ENCODE measurements at regions not wholly inside any gene's neighbourhood (a gene's known extent, or its start where the extent isn't known, plus 50 kb on each side); places are given as distances from the start of the nearest gene placed in this dataset.

DNA sequence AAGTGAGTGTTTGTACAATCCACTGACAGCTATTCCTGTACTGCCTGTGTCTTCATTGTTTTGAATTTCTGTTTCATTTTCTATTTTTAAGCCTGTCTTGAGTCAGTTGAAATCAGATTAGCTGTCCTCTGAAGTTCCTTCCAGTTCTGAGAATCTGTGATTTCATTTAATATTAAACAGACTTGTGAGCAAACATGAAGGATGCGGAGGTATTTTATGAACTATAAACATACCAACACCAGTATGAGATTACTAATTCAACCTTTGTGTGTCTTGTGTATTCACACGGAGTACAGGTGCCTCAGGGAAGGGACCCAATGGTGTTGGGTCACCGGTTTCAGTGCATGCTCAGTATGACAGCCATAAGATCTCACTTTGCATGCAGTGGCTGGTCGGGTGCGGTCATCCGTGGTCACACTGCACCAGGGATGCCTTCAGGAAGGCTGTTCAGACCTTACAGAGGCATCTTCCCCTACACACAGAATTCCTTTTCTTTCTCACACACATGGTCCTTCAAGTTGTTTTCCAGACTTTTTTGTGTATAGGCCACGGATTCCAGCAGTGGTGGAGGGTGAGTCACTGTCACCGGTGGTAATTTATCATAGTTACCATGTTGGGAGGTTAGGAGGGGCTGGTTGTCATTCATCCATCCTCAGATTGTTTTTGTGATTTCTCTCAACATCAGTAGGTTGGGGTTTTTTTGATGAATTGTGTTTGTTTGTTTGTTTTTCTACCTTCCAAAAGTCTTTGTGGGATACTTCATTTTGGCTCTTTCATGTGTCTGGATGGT is 103.0 kb upstream of the SFSWAP start:
- H3K27me3 ChIP-seq (ENCODE audit: control insufficient read depth in 3 of 3, insufficient read depth in 3 of 3, low read length in 3 of 3): peaks cover 8 to 33% (median 29%) of the 10 kb centered on the region in 3 donors
- H3K27ac ChIP-seq (ENCODE audit: low read depth, low read length): no peak overlapping the region
- no peak overlapping the region for H3K4me3 ChIP-seq (ENCODE audit: low read length in 3 of 3)
- H3K4me1 ChIP-seq (ENCODE audit: control insufficient read depth in 3 of 3, insufficient read depth in 3 of 3, low read length in 3 of 3): peaks cover 0 to 5% (median 4%) of the 10 kb centered on the region in 3 donors
- no peaks in the 10 kb centered on the region for H3K9me3 ChIP-seq (ENCODE audit: control insufficient read depth in 3 of 3, low read length in 3 of 3)
- no peaks in the 10 kb centered on the region for H3K36me3 ChIP-seq (ENCODE audit: control insufficient read depth in 3 of 3, insufficient read depth in 3 of 3, low read length in 3 of 3)
- no peak overlapping the region for H3K9ac ChIP-seq (ENCODE audit: low read depth in 1 of 3, low read length in 3 of 3)

DNA sequence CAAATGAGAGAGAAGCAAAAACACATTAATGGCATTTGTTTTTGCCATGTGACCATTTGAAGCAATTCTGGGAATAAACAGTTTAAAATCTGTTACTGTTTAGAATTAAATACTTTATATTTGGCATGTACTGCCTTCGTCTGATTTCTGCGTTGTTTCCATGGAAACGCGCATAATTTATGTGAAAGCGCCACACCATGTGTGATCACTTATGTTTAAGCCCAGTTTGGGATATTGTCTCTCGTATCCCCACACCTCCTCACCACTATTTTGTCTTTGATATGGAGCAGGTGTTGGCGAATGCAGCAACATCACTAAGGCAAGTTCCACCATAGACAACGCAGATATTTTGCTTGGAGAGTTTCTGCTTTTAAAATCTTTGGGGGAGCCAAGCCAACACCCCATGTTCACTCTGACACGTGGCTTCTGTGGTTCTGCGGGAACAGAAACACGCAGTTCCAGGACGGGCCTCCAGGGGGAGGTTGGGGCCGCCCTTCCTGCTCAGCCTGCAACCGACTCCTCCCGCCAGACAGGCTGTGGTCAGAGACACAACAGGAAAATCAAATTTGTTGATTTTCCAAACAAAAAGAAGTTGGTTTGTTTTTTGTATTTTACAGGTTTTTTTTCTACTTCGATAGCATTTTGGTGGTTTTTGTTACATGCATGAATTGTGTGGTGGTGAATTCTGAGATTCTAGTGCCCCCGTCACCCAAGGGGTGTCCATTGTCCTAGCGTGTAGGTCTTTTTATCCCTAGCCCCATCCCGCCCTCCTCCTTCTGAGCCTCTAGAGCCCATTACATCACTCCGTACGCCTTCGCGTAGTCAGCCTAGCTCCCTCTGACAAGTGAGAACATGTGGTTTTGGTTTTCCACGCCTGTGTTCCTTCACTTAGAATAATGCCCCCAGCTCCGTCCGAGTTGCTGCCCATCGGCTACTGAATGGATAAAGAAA is 101.9 kb upstream of the SFSWAP start:
- Histone ChIP-seq H3K27me3 (ENCODE audit: control insufficient read depth in 3 of 3, insufficient read depth in 3 of 3, low read length in 3 of 3) (peaks cover 7 to 32% (median 26%) of the 10 kb centered on the region in 3 donors), H3K9ac (ENCODE audit: low read depth in 1 of 3, low read length in 3 of 3) (peak overlapping the region in 1 of 3 donors; percentile 45), H3K27ac (ENCODE audit: low read depth, low read length) (no peak overlapping the region), H3K9me3 (ENCODE audit: control insufficient read depth in 3 of 3, low read length in 3 of 3) (no peaks in the 10 kb centered on the region), H3K36me3 (ENCODE audit: control insufficient read depth in 3 of 3, insufficient read depth in 3 of 3, low read length in 3 of 3) (no peaks in the 10 kb centered on the region), H3K4me3 (ENCODE audit: low read length in 3 of 3) (peak overlapping the region in 2 of 3 donors; percentile 5 to 17), H3K4me1 (ENCODE audit: control insufficient read depth in 3 of 3, insufficient read depth in 3 of 3, low read length in 3 of 3) (peaks cover 0 to 5% (median 4%) of the 10 kb centered on the region in 3 donors)

DNA sequence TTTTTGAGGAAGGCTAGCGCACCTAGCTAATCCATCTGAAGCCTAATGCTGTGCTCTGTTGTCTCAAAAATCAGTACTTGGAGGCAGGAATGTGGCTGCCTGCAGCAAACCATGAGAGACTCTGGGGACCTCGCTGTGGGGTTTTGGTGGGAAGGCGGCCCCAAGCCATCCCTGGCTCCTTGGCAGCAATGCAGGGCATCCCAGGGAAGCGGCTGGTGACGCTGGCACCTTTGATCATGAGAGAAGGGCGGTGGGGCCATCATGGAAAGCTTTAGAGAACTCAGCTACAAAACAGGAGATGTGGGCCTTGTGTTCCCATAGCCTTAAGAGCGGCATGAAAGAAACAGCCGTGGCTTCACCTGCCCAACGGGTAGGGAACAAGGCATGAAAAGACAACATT is 101.1 kb upstream of the SFSWAP start:
- peaks cover 0 to 5% (median 4%) of the 10 kb centered on the region in 3 donors for H3K4me1 ChIP-seq (ENCODE audit: control insufficient read depth in 3 of 3, insufficient read depth in 3 of 3, low read length in 3 of 3)
- no peaks in the 10 kb centered on the region for H3K36me3 ChIP-seq (ENCODE audit: control insufficient read depth in 3 of 3, insufficient read depth in 3 of 3, low read length in 3 of 3)
- no peak overlapping the region for H3K27ac ChIP-seq (ENCODE audit: low read depth, low read length)
- no peaks in the 10 kb centered on the region for H3K9me3 ChIP-seq (ENCODE audit: control insufficient read depth in 3 of 3, low read length in 3 of 3)
- H3K9ac ChIP-seq (ENCODE audit: low read depth in 1 of 3, low read length in 3 of 3): peak overlapping the region in 1 of 3 donors; percentile 45
- no peak overlapping the region for H3K4me3 ChIP-seq (ENCODE audit: low read length in 3 of 3)
- peaks cover 6 to 28% (median 19%) of the 10 kb centered on the region in 3 donors for H3K27me3 ChIP-seq (ENCODE audit: control insufficient read depth in 3 of 3, insufficient read depth in 3 of 3, low read length in 3 of 3)

DNA sequence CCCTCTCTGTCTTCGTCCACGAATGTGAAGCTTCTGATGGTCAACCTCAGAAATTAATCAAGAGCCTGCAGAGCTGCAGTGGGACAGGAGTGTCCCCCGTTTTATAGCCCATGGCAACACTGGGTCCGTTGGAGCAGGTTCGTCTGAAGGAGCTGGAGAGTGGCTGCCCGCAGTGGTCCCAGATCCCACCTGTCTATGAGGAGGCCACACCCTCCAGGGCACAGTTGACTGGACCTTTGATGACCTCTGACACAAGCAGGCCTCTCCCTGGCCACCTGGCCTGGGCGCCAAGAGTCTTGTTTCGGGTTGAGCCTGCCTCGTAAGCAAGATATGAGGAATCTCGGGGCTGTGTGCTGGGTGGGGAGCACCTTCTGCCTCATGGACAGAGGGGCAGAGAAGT is 100.7 kb upstream of the SFSWAP start:
- Histone ChIP-seq H3K27me3 (ENCODE audit: control insufficient read depth in 3 of 3, insufficient read depth in 3 of 3, low read length in 3 of 3) (peaks cover 6 to 24% (median 19%) of the 10 kb centered on the region in 3 donors), H3K36me3 (ENCODE audit: control insufficient read depth in 3 of 3, insufficient read depth in 3 of 3, low read length in 3 of 3) (no peaks in the 10 kb centered on the region), H3K9me3 (ENCODE audit: control insufficient read depth in 3 of 3, low read length in 3 of 3) (no peaks in the 10 kb centered on the region), H3K27ac (ENCODE audit: low read depth, low read length) (no peak overlapping the region), H3K9ac (ENCODE audit: low read depth in 1 of 3, low read length in 3 of 3) (no peak overlapping the region), H3K4me1 (ENCODE audit: control insufficient read depth in 3 of 3, insufficient read depth in 3 of 3, low read length in 3 of 3) (peaks cover 0 to 5% (median 4%) of the 10 kb centered on the region in 3 donors), H3K4me3 (ENCODE audit: low read length in 3 of 3) (no peak overlapping the region)

DNA sequence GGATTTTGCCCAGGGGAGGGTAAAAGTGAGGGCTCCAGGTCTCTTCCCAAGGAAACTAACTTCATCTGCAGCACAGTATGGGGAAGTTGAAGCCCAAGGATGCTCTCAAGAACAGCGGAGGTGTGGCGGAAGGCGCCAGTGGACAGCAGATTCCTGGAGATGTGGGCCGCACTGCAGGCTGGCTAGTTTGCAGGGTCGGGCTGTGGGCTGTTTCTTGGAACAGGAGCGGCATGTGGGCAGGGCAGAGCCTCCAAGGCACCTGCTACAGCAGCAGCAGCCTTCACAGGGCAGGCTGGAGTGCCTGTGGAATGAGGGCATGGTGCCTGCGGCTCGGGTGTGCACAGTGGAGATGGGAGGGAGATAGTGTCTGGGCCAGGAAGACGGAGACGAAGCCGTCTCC is 100.0 kb upstream of the SFSWAP start:
- H3K9me3 ChIP-seq (ENCODE audit: control insufficient read depth in 3 of 3, low read length in 3 of 3): no peaks in the 10 kb centered on the region
- H3K36me3 ChIP-seq (ENCODE audit: control insufficient read depth in 3 of 3, insufficient read depth in 3 of 3, low read length in 3 of 3): no peaks in the 10 kb centered on the region
- H3K27ac ChIP-seq (ENCODE audit: low read depth, low read length): no peak overlapping the region
- peaks cover 0 to 5% (median 4%) of the 10 kb centered on the region in 3 donors for H3K4me1 ChIP-seq (ENCODE audit: control insufficient read depth in 3 of 3, insufficient read depth in 3 of 3, low read length in 3 of 3)
- H3K9ac ChIP-seq (ENCODE audit: low read depth in 1 of 3, low read length in 3 of 3): no peak overlapping the region
- no peak overlapping the region for H3K4me3 ChIP-seq (ENCODE audit: low read length in 3 of 3)
- peaks cover 6 to 22% (median 15%) of the 10 kb centered on the region in 3 donors for H3K27me3 ChIP-seq (ENCODE audit: control insufficient read depth in 3 of 3, insufficient read depth in 3 of 3, low read length in 3 of 3)

DNA sequence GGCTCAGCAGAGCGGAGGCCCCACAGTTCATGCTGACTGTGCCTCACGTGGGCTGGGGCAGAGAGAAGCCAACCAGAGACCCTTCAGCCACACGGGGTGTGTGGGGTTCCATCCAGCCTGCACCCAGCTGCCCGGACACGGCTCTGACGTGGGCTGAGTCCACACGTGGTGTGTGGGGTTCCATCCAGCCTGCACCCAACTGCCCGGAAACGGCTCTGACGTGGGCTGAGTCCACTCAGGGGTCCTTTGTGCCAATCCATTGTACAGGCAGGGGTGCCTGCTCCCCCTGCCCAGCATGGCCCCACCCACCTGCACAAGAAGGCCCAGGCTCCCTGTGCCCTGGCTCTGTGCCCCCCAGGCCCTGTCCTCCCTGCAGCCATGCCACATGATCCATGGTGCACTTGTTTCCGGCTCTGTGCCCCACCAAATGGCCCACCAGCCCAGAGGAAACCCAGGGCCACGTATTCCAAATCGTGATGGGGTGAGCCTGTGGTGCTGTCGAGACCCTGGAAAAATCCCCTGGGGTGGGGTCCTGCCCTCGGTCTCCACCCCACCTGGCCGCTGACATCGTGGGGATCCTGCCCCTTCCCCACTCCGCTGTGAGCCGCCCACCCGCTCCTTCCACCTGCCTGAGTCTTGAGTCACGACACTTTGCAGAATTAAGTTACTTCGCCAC is 99.3 kb upstream of the SFSWAP start:
- H3K9ac ChIP-seq (ENCODE audit: low read depth in 1 of 3, low read length in 3 of 3): no peak overlapping the region
- no peaks in the 10 kb centered on the region for H3K36me3 ChIP-seq (ENCODE audit: control insufficient read depth in 3 of 3, insufficient read depth in 3 of 3, low read length in 3 of 3)
- peaks cover 0 to 5% (median 4%) of the 10 kb centered on the region in 3 donors for H3K4me1 ChIP-seq (ENCODE audit: control insufficient read depth in 3 of 3, insufficient read depth in 3 of 3, low read length in 3 of 3)
- H3K27me3 ChIP-seq (ENCODE audit: control insufficient read depth in 3 of 3, insufficient read depth in 3 of 3, low read length in 3 of 3): peaks cover 7 to 21% (median 15%) of the 10 kb centered on the region in 3 donors
- H3K27ac ChIP-seq (ENCODE audit: low read depth, low read length): no peak overlapping the region
- H3K9me3 ChIP-seq (ENCODE audit: control insufficient read depth in 3 of 3, low read length in 3 of 3): no peaks in the 10 kb centered on the region
- no peak overlapping the region for H3K4me3 ChIP-seq (ENCODE audit: low read length in 3 of 3)

DNA sequence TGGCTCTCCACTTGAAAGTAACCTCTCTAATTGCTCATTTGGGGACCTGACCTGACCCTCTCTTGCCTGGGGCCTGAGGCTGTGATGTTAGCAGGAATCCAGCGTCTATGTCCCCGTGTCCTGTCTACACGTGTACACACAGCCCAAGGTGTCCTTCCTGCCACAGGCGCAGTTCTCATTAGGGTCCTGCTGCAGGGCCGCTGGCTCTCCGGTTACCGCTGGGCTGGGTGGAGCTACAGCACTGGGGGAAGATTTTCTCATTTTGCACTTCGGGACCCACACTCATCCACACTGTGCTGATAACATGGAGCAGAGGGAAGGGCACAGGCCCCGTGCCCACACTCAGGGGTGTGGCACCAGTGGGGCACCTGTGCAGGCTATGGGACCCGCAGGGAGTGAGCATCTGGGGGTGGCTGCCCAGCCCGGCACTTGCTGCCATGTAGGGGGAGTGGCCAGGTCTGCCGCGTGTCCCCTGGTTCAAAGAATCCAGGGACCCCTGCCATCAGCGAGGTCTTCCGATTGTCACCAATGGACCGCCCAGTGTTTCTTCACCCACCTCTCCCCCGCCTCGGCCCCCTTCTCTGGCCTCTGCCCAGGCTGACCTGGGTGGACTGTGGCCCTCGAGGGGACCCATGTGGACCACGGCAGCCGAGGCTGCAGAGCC is 98.7 kb upstream of the SFSWAP start:
- no peak overlapping the region for H3K4me3 ChIP-seq (ENCODE audit: low read length in 3 of 3)
- H3K4me1 ChIP-seq (ENCODE audit: control insufficient read depth in 3 of 3, insufficient read depth in 3 of 3, low read length in 3 of 3): peaks cover 0 to 5% (median 4%) of the 10 kb centered on the region in 3 donors
- H3K9ac ChIP-seq (ENCODE audit: low read depth in 1 of 3, low read length in 3 of 3): no peak overlapping the region
- H3K27ac ChIP-seq (ENCODE audit: low read depth, low read length): no peak overlapping the region
- peaks cover 13 to 26% (median 18%) of the 10 kb centered on the region in 3 donors for H3K27me3 ChIP-seq (ENCODE audit: control insufficient read depth in 3 of 3, insufficient read depth in 3 of 3, low read length in 3 of 3)
- no peaks in the 10 kb centered on the region for H3K36me3 ChIP-seq (ENCODE audit: control insufficient read depth in 3 of 3, insufficient read depth in 3 of 3, low read length in 3 of 3)
- H3K9me3 ChIP-seq (ENCODE audit: control insufficient read depth in 3 of 3, low read length in 3 of 3): no peaks in the 10 kb centered on the region

DNA sequence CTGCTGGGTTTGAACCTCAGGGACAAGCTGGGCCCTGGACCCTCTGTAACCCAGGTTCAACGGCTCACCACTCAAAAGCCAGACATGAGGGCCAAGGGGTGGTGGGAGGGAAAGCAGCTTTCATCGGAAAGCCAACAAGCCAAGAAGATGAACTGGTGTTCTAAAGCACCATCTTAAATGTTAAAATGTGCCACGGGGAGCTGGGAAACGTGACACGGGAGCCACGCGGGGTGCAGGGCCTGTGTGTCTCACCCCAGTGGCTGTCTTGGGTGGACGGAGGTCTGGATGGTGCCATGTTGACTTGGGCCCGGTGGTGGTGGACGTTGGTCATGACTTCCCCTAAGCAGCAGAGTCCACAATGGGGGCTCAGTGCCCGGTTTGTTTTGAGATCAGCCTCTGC is 97.7 kb upstream of the SFSWAP start:
- no peak overlapping the region for H3K27ac ChIP-seq (ENCODE audit: low read depth, low read length)
- no peak overlapping the region for H3K9ac ChIP-seq (ENCODE audit: low read depth in 1 of 3, low read length in 3 of 3)
- peaks cover 0 to 5% (median 4%) of the 10 kb centered on the region in 3 donors for H3K4me1 ChIP-seq (ENCODE audit: control insufficient read depth in 3 of 3, insufficient read depth in 3 of 3, low read length in 3 of 3)
- no peak overlapping the region for H3K4me3 ChIP-seq (ENCODE audit: low read length in 3 of 3)
- peaks cover 18 to 36% (median 28%) of the 10 kb centered on the region in 3 donors for H3K27me3 ChIP-seq (ENCODE audit: control insufficient read depth in 3 of 3, insufficient read depth in 3 of 3, low read length in 3 of 3)
- H3K9me3 ChIP-seq (ENCODE audit: control insufficient read depth in 3 of 3, low read length in 3 of 3): no peaks in the 10 kb centered on the region
- H3K36me3 ChIP-seq (ENCODE audit: control insufficient read depth in 3 of 3, insufficient read depth in 3 of 3, low read length in 3 of 3): no peaks in the 10 kb centered on the region

DNA sequence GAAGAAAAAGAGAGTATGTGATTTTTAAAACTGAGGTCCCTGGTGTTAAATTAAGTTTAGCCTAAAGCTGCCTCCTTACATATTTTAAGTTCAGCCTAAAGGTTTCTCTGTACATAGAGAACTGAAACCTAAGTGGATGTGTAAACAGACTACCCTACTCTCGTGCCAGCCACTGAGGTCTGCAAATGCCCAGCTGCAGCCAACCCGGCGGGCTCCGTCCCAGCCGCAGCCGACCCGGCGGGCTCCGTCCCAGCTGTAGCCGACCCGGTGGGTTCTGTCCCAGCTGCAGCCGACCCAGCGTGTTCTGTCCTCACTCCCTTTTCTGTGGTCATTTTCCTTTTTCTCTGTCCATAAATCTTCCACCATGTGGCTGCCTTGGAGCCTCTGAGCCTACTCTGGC is 97.2 kb upstream of the SFSWAP start:
- H3K27me3 ChIP-seq (ENCODE audit: control insufficient read depth in 3 of 3, insufficient read depth in 3 of 3, low read length in 3 of 3): peaks cover 20 to 40% (median 31%) of the 10 kb centered on the region in 3 donors
- H3K9me3 ChIP-seq (ENCODE audit: control insufficient read depth in 3 of 3, low read length in 3 of 3): no peaks in the 10 kb centered on the region

More for the DNA sequence above, 97.2 kb upstream of the SFSWAP start:
- H3K36me3 ChIP-seq (ENCODE audit: control insufficient read depth in 3 of 3, insufficient read depth in 3 of 3, low read length in 3 of 3): no peaks in the 10 kb centered on the region
- H3K9ac ChIP-seq (ENCODE audit: low read depth in 1 of 3, low read length in 3 of 3): no peak overlapping the region
- peaks cover 0 to 5% (median 3%) of the 10 kb centered on the region in 3 donors for H3K4me1 ChIP-seq (ENCODE audit: control insufficient read depth in 3 of 3, insufficient read depth in 3 of 3, low read length in 3 of 3)
- no peak overlapping the region for H3K4me3 ChIP-seq (ENCODE audit: low read length in 3 of 3)
- H3K27ac ChIP-seq (ENCODE audit: low read depth, low read length): no peak overlapping the region

Data from skeletal muscle tissue (tissue), 3 donors.